Endodermal cell (in vitro differentiated cells): ENCODE measurements at regions not wholly inside any gene's neighbourhood (a gene's known extent, or its start where the extent isn't known, plus 50 kb on each side); places are given as distances from the start of the nearest gene placed in this dataset.

Source experiments
- DNase-seq: peaks from one replicate; pipeline ENCODE4 v3.0.0-alpha.2; 2017
- H3K27ac ChIP-seq: 2 replicates; pipeline ENCODE4 v1.5.1; 2013; ENCODE audit warnings: mild to moderate bottlenecking, low read depth, low read length, moderate library complexity
- H3K27me3 ChIP-seq: 2 replicates; pipeline ENCODE4 v1.6.1; 2013; ENCODE audit warnings: mild to moderate bottlenecking, low read length, moderate library complexity; ENCODE audit not compliant: insufficient read depth, control insufficient read depth, poor library complexity, severe bottlenecking
- H3K36me3 ChIP-seq: 2 replicates; pipeline ENCODE4 v1.7.0; 2013; ENCODE audit warnings: mild to moderate bottlenecking, low read length, moderate library complexity; ENCODE audit not compliant: control insufficient read depth, insufficient read depth
- H3K4me1 ChIP-seq: one replicate; pipeline ENCODE4 v1.7.0; 2013; ENCODE audit warnings: low read length; ENCODE audit not compliant: control insufficient read depth, insufficient read depth
- H3K4me3 ChIP-seq: 2 replicates; pipeline ENCODE4 v1.5.1; 2013; ENCODE audit warnings: mild to moderate bottlenecking, low read length, moderate library complexity
- H3K9ac ChIP-seq: 2 replicates; pipeline ENCODE4 v1.6.1; 2013; ENCODE audit warnings: mild to moderate bottlenecking, low read length, moderate library complexity; ENCODE audit not compliant: poor library complexity, severe bottlenecking; ENCODE audit errors: extremely low read depth
- H3K9me3 ChIP-seq: 2 replicates; pipeline ENCODE4 v1.6.1; 2013; ENCODE audit warnings: mild to moderate bottlenecking, low read length, moderate library complexity; ENCODE audit not compliant: control insufficient read depth
- H3K27ac Mint-ChIP-seq: 2 replicates; pipeline ENCODE4 v1.8.0; 2020; ENCODE audit warnings: mixed read lengths
- H3K27me3 Mint-ChIP-seq: 2 replicates; pipeline ENCODE4 v1.8.0; 2021; ENCODE audit warnings: mild to moderate bottlenecking, mixed read lengths; ENCODE audit not compliant: insufficient read depth
- H3K36me3 Mint-ChIP-seq: 2 replicates; pipeline ENCODE4 v1.8.0; 2020; ENCODE audit warnings: low read depth, mixed read lengths
- H3K4me1 Mint-ChIP-seq: 2 replicates; pipeline ENCODE4 v1.8.0; 2020; ENCODE audit warnings: mixed read lengths
- H3K4me3 Mint-ChIP-seq: 2 replicates; pipeline ENCODE4 v1.8.0; 2020; ENCODE audit warnings: mild to moderate bottlenecking, moderate library complexity, mixed read lengths
- H3K9me3 Mint-ChIP-seq: 2 replicates; pipeline ENCODE4 v1.8.0; 2020; ENCODE audit warnings: mild to moderate bottlenecking, mixed read lengths
- WGBS, 2 experiments: methylation state at CpG; one replicate each; pipeline versions ENCODE4 v1.1.5 to v1.1.7; 2013; ENCODE audit warnings: missing lambda C conversion rate in 2 of 2, mixed read lengths in 1 of 2; ENCODE audit not compliant: insufficient coverage in 1 of 2, insufficient read length in 1 of 2; 5-methylcytosine and 5-hydroxymethylcytosine counted together
- TF ChIP-seq, protein P1 (sequence below): fragments of 200-600 bp; sonication (generic); conservative IDR thresholded peaks from 2 replicates; pipeline ENCODE4 v1.5.0; 2021; ENCODE audit warnings: antibody characterized with exemption, mild to moderate bottlenecking

DNA sequence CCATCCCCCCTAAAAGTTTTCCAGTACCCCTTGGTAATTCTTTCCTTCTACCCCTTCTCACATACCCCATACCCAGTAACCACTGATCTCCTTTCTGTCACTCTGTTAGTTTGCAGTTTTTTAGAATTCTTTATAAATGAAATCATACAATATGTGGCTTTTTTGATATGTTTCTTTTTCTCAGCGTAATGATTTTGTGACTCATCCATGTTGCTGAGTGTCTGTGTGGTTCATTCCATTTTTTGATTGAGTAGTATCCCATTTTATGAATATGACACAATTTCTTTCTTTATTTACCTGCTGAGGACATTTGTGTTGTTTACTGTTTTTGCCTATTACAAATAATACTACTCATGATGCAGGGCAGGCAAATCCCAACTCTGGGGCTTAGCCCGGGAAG is 1605.3 kb downstream of the BRINP3 start:
- no peak for DNase-seq
- H3K36me3 ChIP-seq, result no peaks in the 10 kb centered on the region
- Mint-ChIP-seq H3K36me3 (no peaks in the 10 kb centered on the region), H3K4me1 (no peaks in the 10 kb centered on the region), H3K4me3 (no peak overlapping the region), H3K27me3 (no peaks in the 10 kb centered on the region), H3K27ac (no peak overlapping the region), H3K9me3 (no peaks in the 10 kb centered on the region)
- H3K9me3 ChIP-seq, result no peaks in the 10 kb centered on the region
- 80% methylated on average over 1 of the region's 2 CpGs; no CpG with 5 or more reads in 1 of the 2 experiments for WGBS, 2 experiments
- no peak overlapping the region for H3K9ac ChIP-seq
- H3K4me3 ChIP-seq, result no peak overlapping the region
- no peak overlapping the region for H3K27ac ChIP-seq
- H3K27me3 ChIP-seq, result no peaks in the 10 kb centered on the region
- H3K4me1 ChIP-seq, result no peaks in the 10 kb centered on the region
- TF ChIP-seq, protein P1, sequence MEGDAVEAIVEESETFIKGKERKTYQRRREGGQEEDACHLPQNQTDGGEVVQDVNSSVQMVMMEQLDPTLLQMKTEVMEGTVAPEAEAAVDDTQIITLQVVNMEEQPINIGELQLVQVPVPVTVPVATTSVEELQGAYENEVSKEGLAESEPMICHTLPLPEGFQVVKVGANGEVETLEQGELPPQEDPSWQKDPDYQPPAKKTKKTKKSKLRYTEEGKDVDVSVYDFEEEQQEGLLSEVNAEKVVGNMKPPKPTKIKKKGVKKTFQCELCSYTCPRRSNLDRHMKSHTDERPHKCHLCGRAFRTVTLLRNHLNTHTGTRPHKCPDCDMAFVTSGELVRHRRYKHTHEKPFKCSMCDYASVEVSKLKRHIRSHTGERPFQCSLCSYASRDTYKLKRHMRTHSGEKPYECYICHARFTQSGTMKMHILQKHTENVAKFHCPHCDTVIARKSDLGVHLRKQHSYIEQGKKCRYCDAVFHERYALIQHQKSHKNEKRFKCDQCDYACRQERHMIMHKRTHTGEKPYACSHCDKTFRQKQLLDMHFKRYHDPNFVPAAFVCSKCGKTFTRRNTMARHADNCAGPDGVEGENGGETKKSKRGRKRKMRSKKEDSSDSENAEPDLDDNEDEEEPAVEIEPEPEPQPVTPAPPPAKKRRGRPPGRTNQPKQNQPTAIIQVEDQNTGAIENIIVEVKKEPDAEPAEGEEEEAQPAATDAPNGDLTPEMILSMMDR, result no peak

DNA sequence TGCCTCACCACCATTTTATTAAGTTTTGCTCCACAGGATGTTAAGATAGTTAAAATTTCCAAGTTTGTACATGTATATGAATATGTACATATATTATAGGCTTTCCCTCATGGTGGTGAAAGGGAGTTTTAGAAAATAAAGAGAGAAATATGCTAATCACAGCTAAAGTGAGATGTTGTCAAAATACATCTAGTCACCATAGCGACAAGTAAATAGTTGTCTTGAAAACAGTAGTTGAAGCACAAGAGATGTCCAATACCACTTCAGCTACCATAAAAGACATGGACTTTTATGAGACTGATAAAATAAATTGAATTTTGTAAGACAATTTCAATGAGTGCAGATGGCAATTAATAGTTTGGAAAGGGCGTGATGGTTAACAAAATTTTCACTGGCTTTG is 1600.0 kb downstream of the BRINP3 start:
- H3K4me3 Mint-ChIP-seq, result no peak overlapping the region
- H3K36me3 ChIP-seq, result no peaks in the 10 kb centered on the region
- no peak overlapping the region for H3K4me3 ChIP-seq
- H3K9me3 Mint-ChIP-seq, result no peaks in the 10 kb centered on the region
- no peak overlapping the region for H3K27ac Mint-ChIP-seq
- WGBS, 2 experiments, result 95 to 100% methylated on average over 1 to 2 of the region's 2 CpGs
- H3K9ac ChIP-seq, result no peak overlapping the region
- H3K27ac ChIP-seq, result no peak overlapping the region
- H3K36me3 Mint-ChIP-seq, result no peaks in the 10 kb centered on the region
- H3K9me3 ChIP-seq, result no peaks in the 10 kb centered on the region
- TF ChIP-seq, protein P1, result no peak
- no peak for DNase-seq
- H3K4me1 ChIP-seq, result no peaks in the 10 kb centered on the region
- H3K27me3 Mint-ChIP-seq, result no peaks in the 10 kb centered on the region
- no peaks in the 10 kb centered on the region for H3K4me1 Mint-ChIP-seq
- no peaks in the 10 kb centered on the region for H3K27me3 ChIP-seq

DNA sequence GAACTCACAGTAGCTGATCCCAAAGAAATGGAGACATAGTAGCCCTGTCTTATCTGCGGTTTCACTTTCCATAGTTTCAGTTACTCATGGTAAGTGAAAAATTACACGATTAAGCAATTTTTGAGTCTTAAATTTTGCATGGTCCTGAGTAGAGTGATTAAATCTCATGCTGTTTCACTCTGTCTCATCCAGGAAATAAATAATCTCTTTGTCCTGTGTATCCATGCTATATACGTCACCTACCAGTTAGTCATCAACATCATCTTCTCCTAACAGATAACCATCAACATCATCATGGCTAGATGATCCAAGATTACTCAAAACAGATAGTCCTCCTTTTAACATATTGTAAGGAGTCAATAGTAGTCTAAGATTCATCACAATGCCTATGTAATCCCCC is 1589.3 kb downstream of the BRINP3 start:
- Histone ChIP-seq H3K27ac (no peak overlapping the region), H3K4me1 (no peaks in the 10 kb centered on the region), H3K9ac (no peak overlapping the region), H3K36me3 (no peaks in the 10 kb centered on the region), H3K9me3 (no peaks in the 10 kb centered on the region), H3K27me3 (no peaks in the 10 kb centered on the region), H3K4me3 (no peak overlapping the region)
- 64 to 67% methylated on average over 3 of the region's 3 CpGs for WGBS, 2 experiments
- TF ChIP-seq, protein P1, result no peak
- Mint-ChIP-seq H3K4me1 (peaks cover 10% of the 10 kb centered on the region), H3K36me3 (no peaks in the 10 kb centered on the region), H3K4me3 (no peak overlapping the region), H3K9me3 (no peaks in the 10 kb centered on the region), H3K27me3 (no peaks in the 10 kb centered on the region), H3K27ac (no peak overlapping the region)
- DNase-seq, result no peak
